ENCODE measurements at regions not wholly inside any gene's neighbourhood (a gene's known extent, or its start where the extent isn't known, plus 50 kb on each side); places are given as distances from the start of the nearest gene placed in this dataset.

DNA sequence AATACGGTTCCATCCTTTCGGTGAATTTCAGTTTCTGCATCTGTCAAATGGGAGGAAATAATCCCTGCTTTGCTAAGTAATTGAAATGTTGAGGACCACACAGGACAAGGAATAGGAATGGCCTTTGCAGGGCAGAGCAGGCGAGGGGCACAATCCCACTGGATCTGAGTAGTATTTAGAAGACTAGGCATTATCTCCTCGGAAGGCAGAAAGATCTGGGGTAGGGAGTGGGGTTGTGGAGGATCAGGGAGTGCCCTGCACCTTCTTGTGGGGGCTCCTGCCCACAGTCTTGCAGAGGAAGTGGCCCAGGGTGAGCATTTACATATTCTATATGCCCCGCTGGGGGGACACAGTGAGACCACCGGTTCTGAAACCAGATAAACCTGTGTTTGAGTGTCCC, 87.1 kb upstream of the SIRPA start:
- no peaks in the 10 kb centered on the region for H3K27me3 Mint-ChIP-seq (ENCODE audit: low read depth)
- no peaks in the 10 kb centered on the region for H3K36me3 Mint-ChIP-seq (ENCODE audit: low read depth)
- DNase-seq (ENCODE audit: low spot score) = no peak
- no peak overlapping the region for H3K4me3 Mint-ChIP-seq (ENCODE audit: unreplicated experiment)
- TF ChIP-seq, protein P1, sequence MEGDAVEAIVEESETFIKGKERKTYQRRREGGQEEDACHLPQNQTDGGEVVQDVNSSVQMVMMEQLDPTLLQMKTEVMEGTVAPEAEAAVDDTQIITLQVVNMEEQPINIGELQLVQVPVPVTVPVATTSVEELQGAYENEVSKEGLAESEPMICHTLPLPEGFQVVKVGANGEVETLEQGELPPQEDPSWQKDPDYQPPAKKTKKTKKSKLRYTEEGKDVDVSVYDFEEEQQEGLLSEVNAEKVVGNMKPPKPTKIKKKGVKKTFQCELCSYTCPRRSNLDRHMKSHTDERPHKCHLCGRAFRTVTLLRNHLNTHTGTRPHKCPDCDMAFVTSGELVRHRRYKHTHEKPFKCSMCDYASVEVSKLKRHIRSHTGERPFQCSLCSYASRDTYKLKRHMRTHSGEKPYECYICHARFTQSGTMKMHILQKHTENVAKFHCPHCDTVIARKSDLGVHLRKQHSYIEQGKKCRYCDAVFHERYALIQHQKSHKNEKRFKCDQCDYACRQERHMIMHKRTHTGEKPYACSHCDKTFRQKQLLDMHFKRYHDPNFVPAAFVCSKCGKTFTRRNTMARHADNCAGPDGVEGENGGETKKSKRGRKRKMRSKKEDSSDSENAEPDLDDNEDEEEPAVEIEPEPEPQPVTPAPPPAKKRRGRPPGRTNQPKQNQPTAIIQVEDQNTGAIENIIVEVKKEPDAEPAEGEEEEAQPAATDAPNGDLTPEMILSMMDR (IDR thresholded peaks at IDR 0.05) = no peak
- peaks cover 69% of the 10 kb centered on the region for H3K4me1 Mint-ChIP-seq (ENCODE audit: low read depth)
- no peaks in the 10 kb centered on the region for H3K9me3 Mint-ChIP-seq (ENCODE audit: low read depth)
- H3K27ac Mint-ChIP-seq (ENCODE audit: unreplicated experiment) = no peak overlapping the region

DNA sequence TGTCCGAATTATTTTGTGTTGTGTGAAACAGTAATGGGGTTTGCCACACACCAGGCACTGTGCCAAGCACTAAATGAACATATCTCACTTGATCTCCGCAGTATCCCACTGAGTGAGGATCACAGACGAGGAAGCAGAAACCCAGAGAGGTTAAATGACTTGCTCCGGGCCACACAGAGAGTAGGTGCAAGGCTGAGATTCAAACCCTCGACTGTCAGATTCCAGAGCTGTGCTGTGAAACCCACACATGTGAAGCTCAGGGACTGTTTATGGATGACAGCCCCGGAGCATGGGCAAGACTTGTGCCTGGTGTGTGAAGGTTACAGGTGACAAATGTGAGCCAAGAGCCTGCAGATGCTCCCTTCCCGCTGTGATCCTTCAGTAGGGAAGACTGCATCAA, 87.8 kb upstream of the SIRPA start:
- Mint-ChIP-seq H3K4me1 (ENCODE audit: low read depth) (peaks cover 67% of the 10 kb centered on the region), H3K36me3 (ENCODE audit: low read depth) (no peaks in the 10 kb centered on the region), H3K27me3 (ENCODE audit: low read depth) (no peaks in the 10 kb centered on the region), H3K27ac (ENCODE audit: unreplicated experiment) (no peak overlapping the region), H3K9me3 (ENCODE audit: low read depth) (no peaks in the 10 kb centered on the region), H3K4me3 (ENCODE audit: unreplicated experiment) (no peak overlapping the region)
- TF ChIP-seq, protein P1 (IDR thresholded peaks at IDR 0.05) = no peak
- DNase-seq (ENCODE audit: low spot score) = no peak

DNA sequence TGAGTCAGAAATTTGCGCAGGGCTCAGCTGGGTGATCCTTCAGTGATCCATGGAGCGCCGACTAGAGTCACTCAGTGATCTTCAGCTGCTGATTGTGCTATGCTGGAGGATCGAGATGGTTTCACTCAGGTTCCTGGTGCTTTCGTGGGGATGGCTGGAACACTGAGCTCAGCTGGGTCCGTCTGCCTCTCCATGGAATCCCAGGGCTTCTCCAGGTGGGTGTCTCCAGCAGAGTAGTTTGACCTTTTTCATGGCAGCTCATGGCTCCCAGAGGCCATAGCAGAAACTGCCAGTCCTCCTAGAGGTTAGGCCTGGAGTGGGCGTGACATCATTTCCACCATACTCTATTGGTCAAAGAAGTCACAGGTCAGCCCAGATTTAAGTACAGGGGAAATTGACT, 88.8 kb upstream of the SIRPA start:
- Mint-ChIP-seq H3K4me1 (ENCODE audit: low read depth) (peaks cover 65% of the 10 kb centered on the region), H3K4me3 (ENCODE audit: unreplicated experiment) (no peak overlapping the region), H3K9me3 (ENCODE audit: low read depth) (no peaks in the 10 kb centered on the region), H3K27me3 (ENCODE audit: low read depth) (no peaks in the 10 kb centered on the region), H3K27ac (ENCODE audit: unreplicated experiment) (no peak overlapping the region), H3K36me3 (ENCODE audit: low read depth) (no peaks in the 10 kb centered on the region)
- TF ChIP-seq, protein P1 (IDR thresholded peaks at IDR 0.05) = no peak
- no peak for DNase-seq (ENCODE audit: low spot score)

DNA sequence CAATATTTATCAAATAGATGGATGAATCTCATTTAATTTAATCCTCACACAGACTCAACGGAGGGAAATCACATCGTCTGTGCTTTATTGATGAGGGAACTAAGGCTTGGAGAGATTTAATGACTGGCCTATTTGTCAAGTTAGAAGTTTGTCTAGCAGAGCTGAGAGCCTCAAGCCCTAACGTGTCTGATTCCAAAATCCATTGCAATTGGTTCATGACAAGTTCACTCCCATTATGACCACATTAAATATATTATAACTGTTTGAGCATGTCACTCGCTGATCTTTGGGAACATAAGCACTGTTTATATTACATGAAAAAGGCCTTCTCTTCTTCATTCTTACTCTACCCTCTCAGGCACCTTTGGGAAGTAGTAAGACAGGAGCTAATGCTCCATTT, 89.4 kb upstream of the SIRPA start:
- Mint-ChIP-seq H3K9me3 (ENCODE audit: low read depth) (no peaks in the 10 kb centered on the region), H3K27ac (ENCODE audit: unreplicated experiment) (no peak overlapping the region), H3K27me3 (ENCODE audit: low read depth) (no peaks in the 10 kb centered on the region), H3K4me3 (ENCODE audit: unreplicated experiment) (no peak overlapping the region), H3K36me3 (ENCODE audit: low read depth) (no peaks in the 10 kb centered on the region), H3K4me1 (ENCODE audit: low read depth) (peaks cover 60% of the 10 kb centered on the region)
- TF ChIP-seq, protein P1 (IDR thresholded peaks at IDR 0.05) = no peak
- no peak for DNase-seq (ENCODE audit: low spot score)

DNA sequence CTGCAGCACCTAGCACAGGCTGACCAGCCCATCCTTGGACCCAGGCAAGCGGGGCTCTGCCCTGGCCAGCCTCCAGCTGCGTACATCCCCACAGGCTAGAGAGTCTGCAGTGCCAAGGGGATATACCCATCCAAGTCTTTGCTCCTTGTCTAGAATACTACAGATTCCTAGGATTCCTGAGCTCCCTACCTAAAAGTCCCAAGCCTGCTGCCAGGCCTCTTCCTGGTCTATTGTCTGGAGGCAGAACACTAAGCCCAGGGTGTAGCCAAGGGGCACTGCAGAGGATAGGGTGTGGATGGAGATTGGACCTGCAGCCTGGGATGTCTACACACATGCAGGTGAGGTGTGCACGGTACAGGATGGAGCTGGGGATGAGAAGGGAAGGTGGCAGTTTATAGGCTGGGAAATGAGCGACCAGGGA, 90.0 kb upstream of the SIRPA start:
- Mint-ChIP-seq H3K4me3 (ENCODE audit: unreplicated experiment) (no peak overlapping the region), H3K27me3 (ENCODE audit: low read depth) (no peaks in the 10 kb centered on the region)

More for the DNA sequence above, 90.0 kb upstream of the SIRPA start:
- no peak for DNase-seq (ENCODE audit: low spot score)
- Mint-ChIP-seq H3K4me1 (ENCODE audit: low read depth) (peaks cover 58% of the 10 kb centered on the region), H3K27ac (ENCODE audit: unreplicated experiment) (peak overlapping the region; percentile 45), H3K9me3 (ENCODE audit: low read depth) (no peaks in the 10 kb centered on the region), H3K36me3 (ENCODE audit: low read depth) (no peaks in the 10 kb centered on the region)
- TF ChIP-seq, protein P1 (IDR thresholded peaks at IDR 0.05) = no peak

All from chondrocyte (in vitro differentiated cells).